ENCODE measurements at regions not wholly inside any gene's neighbourhood (a gene's known extent, or its start where the extent isn't known, plus 50 kb on each side); places are given as distances from the start of the nearest gene placed in this dataset.

DNA sequence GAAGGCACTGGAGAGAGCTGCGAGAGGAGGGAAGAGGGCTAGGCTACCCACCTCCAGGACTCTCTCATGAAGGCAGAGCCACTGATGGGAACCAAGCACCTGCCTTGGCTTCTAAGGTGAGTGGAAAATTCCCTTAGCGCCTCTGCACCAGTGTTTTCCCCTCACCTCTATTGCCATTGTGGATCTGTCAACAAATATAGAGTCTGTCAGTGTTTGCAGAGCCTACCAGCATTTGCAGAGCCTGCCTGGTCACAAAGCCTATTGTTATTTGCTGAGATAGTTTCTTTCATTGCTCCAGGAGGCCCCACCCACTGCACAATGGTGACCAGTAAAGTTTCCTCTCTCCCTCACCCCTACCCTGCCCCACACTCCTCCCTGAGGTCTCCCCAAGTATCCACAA, 141.9 kb downstream of the MRPL14 start:
- TF ChIP-seq, protein P1, sequence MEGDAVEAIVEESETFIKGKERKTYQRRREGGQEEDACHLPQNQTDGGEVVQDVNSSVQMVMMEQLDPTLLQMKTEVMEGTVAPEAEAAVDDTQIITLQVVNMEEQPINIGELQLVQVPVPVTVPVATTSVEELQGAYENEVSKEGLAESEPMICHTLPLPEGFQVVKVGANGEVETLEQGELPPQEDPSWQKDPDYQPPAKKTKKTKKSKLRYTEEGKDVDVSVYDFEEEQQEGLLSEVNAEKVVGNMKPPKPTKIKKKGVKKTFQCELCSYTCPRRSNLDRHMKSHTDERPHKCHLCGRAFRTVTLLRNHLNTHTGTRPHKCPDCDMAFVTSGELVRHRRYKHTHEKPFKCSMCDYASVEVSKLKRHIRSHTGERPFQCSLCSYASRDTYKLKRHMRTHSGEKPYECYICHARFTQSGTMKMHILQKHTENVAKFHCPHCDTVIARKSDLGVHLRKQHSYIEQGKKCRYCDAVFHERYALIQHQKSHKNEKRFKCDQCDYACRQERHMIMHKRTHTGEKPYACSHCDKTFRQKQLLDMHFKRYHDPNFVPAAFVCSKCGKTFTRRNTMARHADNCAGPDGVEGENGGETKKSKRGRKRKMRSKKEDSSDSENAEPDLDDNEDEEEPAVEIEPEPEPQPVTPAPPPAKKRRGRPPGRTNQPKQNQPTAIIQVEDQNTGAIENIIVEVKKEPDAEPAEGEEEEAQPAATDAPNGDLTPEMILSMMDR (IDR thresholded peaks at IDR 0.05; ENCODE audit: insufficient read depth, low read length, poor library complexity, severe bottlenecking): no peak
- peaks cover 2% of the 10 kb centered on the region for H3K27me3 ChIP-seq (ENCODE audit: control insufficient read depth, insufficient read depth, low read length)
- no peak overlapping the region for H3K4me3 ChIP-seq (ENCODE audit: low read depth, low read length)
- no peak for DNase-seq (ENCODE audit: low read depth)
- no peaks in the 10 kb centered on the region for H3K36me3 ChIP-seq (ENCODE audit: control insufficient read depth, insufficient read depth, low read length)

DNA sequence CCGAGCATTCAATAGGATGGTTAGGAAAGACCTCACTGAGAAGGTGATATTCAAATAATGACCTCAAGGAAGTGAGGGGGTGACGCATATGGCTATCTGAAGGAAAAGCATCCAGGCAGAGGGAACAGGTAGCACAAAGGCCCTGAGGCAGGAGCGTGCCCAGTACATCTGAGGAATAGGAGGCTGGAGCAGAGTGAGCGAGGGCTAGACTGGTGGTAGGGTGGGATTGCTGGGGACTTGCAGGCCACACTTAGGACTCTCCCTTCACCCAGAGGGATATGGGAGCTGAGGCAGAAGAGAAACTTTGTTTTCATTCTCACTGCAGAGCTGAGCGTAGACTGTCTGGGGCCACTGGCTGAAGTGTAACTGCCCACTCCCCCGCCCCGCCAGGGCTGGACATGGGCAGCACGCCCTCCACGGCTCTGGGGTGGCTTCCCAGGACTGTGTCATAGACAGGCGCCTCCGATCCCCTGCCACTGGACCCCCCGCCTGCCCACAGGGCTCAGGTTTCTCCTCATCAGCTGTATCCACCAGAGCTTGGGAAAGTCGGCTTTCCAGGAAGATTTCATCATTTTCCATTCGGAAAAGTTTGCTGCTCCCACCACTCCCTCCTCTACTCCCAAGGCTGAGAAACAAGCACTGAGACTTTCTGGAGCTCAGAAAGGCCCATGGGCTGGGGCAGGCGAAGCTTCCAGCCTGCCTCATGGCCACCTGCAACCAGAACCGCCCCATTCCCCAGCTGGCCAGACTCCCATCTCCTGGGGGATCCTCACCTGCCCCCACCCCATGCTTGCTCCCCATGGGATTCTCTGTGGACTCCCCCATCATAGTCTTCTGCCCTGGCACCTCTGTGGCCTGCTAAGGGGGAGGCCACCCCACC, 142.6 kb downstream of the MRPL14 start:
- no peak for DNase-seq (ENCODE audit: low read depth)
- Histone ChIP-seq H3K36me3 (ENCODE audit: control insufficient read depth, insufficient read depth, low read length) (no peaks in the 10 kb centered on the region), H3K27me3 (ENCODE audit: control insufficient read depth, insufficient read depth, low read length) (peaks cover 2% of the 10 kb centered on the region), H3K4me3 (ENCODE audit: low read depth, low read length) (no peak overlapping the region)
- TF ChIP-seq, protein P1 (IDR thresholded peaks at IDR 0.05; ENCODE audit: insufficient read depth, low read length, poor library complexity, severe bottlenecking): no peak

DNA sequence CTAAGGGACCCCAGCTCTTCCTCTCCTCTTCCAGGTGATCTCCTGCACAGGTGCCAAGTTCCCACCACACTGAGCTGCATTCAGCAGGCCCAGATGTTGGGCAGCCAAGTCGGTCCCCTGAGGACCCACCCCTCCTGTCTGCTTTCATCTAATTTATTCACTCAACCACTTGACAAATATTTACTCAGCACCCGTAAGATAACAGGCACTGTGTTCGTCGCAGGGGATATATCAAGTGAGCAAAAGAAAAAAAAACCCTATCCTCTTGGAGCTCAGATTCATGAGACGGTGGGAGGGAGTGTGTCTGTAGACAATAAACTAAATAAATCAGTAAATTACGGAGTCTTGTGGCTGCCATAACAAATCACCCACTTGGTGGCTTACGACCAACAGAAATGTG, 143.6 kb downstream of the MRPL14 start:
- TF ChIP-seq, protein P1 (IDR thresholded peaks at IDR 0.05; ENCODE audit: insufficient read depth, low read length, poor library complexity, severe bottlenecking): no peak
- DNase-seq (ENCODE audit: low read depth): no peak
- H3K27me3 ChIP-seq (ENCODE audit: control insufficient read depth, insufficient read depth, low read length): peaks cover 2% of the 10 kb centered on the region
- H3K36me3 ChIP-seq (ENCODE audit: control insufficient read depth, insufficient read depth, low read length): no peaks in the 10 kb centered on the region
- no peak overlapping the region for H3K4me3 ChIP-seq (ENCODE audit: low read depth, low read length)

DNA sequence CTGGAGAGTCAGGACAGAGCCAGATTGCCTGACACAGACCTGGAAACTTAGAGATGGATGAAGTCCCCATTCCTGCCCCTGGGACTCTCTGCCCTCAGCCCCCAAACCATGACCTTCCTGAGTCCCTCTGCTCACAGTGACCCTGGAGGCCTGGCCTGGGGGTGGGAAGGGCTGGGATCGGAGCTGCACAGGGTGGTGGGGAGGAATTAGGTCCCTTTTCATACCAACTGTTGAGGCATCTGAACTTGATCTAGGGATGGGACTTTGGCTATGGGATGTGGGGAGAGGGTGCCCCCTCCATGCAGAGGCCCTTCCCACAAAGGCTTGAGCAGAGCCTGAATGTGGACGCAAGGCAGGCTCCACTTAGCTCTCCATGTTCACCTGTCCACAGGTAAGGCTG, 144.1 kb downstream of the MRPL14 start:
- DNase-seq (ENCODE audit: low read depth): no peak
- TF ChIP-seq, protein P1 (IDR thresholded peaks at IDR 0.05; ENCODE audit: insufficient read depth, low read length, poor library complexity, severe bottlenecking): no peak
- H3K27me3 ChIP-seq (ENCODE audit: control insufficient read depth, insufficient read depth, low read length): peaks cover 2% of the 10 kb centered on the region
- no peak overlapping the region for H3K4me3 ChIP-seq (ENCODE audit: low read depth, low read length)
- no peaks in the 10 kb centered on the region for H3K36me3 ChIP-seq (ENCODE audit: control insufficient read depth, insufficient read depth, low read length)

DNA sequence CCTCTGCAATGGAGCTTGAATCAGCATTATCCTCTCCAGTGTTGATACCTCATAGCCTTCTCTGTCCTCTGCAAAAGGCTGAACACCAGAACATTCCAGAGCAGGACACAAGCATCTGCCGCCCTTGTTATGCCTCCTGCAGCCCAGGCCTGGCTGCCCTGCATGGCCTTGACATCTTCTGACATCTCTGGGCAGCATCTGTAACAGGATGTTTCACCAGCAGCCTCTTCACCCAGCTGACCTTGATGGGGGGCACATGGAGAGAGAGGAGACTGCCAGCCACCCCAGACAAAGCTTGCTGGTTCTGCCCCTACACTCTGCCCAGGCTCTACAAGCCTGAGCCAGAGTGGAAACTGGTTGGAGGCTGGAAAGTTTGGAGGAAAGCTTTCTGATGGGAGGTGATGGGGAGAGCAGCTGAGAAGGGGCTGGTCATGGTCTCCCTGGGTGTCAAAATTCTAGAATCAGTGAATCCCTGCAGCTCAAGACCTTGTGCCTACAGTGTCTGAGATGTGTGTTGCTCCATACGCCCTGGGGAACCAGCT, 145.1 kb downstream of the MRPL14 start:
- TF ChIP-seq, protein P1 (IDR thresholded peaks at IDR 0.05; ENCODE audit: insufficient read depth, low read length, poor library complexity, severe bottlenecking): no peak
- H3K36me3 ChIP-seq (ENCODE audit: control insufficient read depth, insufficient read depth, low read length): no peaks in the 10 kb centered on the region
- H3K4me3 ChIP-seq (ENCODE audit: low read depth, low read length): no peak overlapping the region
- peaks cover 2% of the 10 kb centered on the region for H3K27me3 ChIP-seq (ENCODE audit: control insufficient read depth, insufficient read depth, low read length)
- DNase-seq (ENCODE audit: low read depth): no peak
